ENCODE measurements at regions not wholly inside any gene's neighbourhood (a gene's known extent, or its start where the extent isn't known, plus 50 kb on each side); places are given as distances from the start of the nearest gene placed in this dataset.

DNA sequence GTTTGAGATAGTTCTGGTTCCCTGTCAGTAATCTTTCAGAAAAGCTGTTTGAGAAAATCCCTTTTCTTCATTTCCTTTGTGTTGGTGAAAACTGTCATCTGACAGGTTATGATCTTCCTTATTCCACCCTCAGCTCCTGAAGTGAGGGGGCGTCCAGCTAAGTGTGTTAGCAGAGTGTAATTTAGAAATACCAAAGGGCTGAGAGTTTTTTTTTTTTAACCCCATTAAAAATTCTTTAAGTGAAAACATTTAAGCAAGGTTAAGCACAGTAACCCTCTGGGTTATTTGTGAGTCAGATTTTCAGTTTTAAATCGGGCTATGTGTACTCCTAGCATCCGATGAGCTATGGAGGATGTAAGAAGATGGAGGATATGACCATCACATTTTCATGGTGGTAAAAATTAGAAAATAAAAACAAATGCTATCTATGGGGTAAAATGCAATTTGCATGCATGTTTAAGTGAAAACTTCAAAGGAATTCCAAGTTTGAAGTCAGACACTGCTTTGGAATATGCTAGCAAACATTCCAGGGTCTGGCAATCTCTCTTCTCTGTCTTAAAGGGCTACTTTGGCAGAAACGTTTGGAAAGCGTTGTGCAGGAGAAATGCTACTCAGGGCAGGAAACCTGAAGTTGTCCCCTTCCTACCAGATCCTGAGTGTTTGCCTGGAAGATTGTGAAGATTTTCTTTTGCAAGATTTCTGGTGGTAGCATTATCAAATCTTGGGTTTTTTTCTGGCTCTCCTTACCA lies 197.0 kb upstream of the PRICKLE1 start:
- TF ChIP-seq CTCF (IDR thresholded peaks at IDR 0.05) (no peak), ZNF263 (CRISPR knock-in tag; IDR thresholded peaks at IDR 0.05; ENCODE audit: low read depth) (no peak)

All from WTC11 (cell line).